SK-N-SH treated with all-trans-retinoic acid at 6 μM for 48 hours (cell line): ENCODE measurements at regions not wholly inside any gene's neighbourhood (a gene's known extent, or its start where the extent isn't known, plus 50 kb on each side); places are given as distances from the start of the nearest gene placed in this dataset.

ENCODE experiments used
- ARNTL ChIP-seq: fragments of 450-650 bp; formaldehyde crosslinking; IDR thresholded peaks from 2 replicates; pipeline ENCODE4 v1.5.0; 2020; ENCODE audit warnings: low read depth, mild to moderate bottlenecking, moderate library complexity, borderline replicate concordance
- BACH2 ChIP-seq: fragments of 250-450 bp; sonication (Bioruptor Pico); IDR thresholded peaks from 2 replicates; pipeline ENCODE4 v1.9.0; 2021; ENCODE audit warnings: mild to moderate bottlenecking, borderline replicate concordance
- ISL1 ChIP-seq: fragments of 250-450 bp; sonication (Bioruptor Pico); IDR thresholded peaks from 2 replicates; pipeline ENCODE4 v2.1.2; 2022; ENCODE audit warnings: mild to moderate bottlenecking, moderate library complexity
- TF ChIP-seq, protein P1 (sequence below): fragments of 250-450 bp; sonication (Bioruptor Pico); IDR thresholded peaks from 2 replicates; pipeline ENCODE4 v1.8.0; 2020; ENCODE audit warnings: mild to moderate bottlenecking, moderate library complexity, borderline replicate concordance
- TF ChIP-seq, protein P2 (sequence below): fragments of 250-450 bp; sonication (Bioruptor Pico); IDR thresholded peaks from 2 replicates; pipeline ENCODE4 v1.5.0; 2020; ENCODE audit warnings: mild to moderate bottlenecking, moderate library complexity

DNA sequence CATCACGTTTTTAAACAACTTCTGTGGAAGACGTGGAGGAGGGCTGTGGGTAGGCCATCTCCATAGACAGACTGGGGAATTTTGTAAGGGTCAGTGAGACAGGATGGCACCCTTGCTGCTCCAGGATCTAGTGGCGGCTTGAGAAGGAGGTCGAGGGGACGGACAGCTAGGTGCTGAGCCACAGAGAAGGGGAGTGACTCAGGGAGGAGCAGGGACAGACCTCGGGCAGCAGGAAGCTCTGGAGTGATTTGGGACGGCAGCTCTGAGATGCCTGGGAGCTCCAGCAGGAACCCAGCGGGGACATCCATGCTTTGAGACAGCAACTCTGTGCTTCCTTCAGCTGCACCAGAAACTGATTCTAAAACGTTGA is 169.1 kb upstream of the SOX1 start:
- TF ChIP-seq ARNTL (CRISPR knock-in tag), result no peak
- no peak for TF ChIP-seq ISL1 (CRISPR knock-in tag)
- TF ChIP-seq BACH2, result no peak
- TF ChIP-seq, protein P1, sequence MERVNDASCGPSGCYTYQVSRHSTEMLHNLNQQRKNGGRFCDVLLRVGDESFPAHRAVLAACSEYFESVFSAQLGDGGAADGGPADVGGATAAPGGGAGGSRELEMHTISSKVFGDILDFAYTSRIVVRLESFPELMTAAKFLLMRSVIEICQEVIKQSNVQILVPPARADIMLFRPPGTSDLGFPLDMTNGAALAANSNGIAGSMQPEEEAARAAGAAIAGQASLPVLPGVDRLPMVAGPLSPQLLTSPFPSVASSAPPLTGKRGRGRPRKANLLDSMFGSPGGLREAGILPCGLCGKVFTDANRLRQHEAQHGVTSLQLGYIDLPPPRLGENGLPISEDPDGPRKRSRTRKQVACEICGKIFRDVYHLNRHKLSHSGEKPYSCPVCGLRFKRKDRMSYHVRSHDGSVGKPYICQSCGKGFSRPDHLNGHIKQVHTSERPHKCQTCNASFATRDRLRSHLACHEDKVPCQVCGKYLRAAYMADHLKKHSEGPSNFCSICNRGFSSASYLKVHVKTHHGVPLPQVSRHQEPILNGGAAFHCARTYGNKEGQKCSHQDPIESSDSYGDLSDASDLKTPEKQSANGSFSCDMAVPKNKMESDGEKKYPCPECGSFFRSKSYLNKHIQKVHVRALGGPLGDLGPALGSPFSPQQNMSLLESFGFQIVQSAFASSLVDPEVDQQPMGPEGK (CRISPR knock-in tag), result no peak
- TF ChIP-seq, protein P2, sequence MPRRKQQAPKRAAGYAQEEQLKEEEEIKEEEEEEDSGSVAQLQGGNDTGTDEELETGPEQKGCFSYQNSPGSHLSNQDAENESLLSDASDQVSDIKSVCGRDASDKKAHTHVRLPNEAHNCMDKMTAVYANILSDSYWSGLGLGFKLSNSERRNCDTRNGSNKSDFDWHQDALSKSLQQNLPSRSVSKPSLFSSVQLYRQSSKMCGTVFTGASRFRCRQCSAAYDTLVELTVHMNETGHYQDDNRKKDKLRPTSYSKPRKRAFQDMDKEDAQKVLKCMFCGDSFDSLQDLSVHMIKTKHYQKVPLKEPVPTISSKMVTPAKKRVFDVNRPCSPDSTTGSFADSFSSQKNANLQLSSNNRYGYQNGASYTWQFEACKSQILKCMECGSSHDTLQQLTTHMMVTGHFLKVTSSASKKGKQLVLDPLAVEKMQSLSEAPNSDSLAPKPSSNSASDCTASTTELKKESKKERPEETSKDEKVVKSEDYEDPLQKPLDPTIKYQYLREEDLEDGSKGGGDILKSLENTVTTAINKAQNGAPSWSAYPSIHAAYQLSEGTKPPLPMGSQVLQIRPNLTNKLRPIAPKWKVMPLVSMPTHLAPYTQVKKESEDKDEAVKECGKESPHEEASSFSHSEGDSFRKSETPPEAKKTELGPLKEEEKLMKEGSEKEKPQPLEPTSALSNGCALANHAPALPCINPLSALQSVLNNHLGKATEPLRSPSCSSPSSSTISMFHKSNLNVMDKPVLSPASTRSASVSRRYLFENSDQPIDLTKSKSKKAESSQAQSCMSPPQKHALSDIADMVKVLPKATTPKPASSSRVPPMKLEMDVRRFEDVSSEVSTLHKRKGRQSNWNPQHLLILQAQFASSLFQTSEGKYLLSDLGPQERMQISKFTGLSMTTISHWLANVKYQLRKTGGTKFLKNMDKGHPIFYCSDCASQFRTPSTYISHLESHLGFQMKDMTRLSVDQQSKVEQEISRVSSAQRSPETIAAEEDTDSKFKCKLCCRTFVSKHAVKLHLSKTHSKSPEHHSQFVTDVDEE, result no peak
